HepG2 (cell line): ENCODE measurements at regions not wholly inside any gene's neighbourhood (a gene's known extent, or its start where the extent isn't known, plus 50 kb on each side); places are given as distances from the start of the nearest gene placed in this dataset.

Experiments used
- ATAC-seq: fragments of 200-7000 bp; cut with Tn5 transposase; 3 replicates; pipeline ENCODE4 v1.9.1; 2020; ENCODE audit warnings: mild to moderate bottlenecking, moderate library complexity
- BruUV-seq: library from RNA; stranded (reverse); fragments of 400-500 nt; replicated peaks from 2 replicates; lab custom pipeline; 2021; lab: Mats Ljungman, UMichigan
- CTCF ChIA-PET: fragments of 300-600 bp; formaldehyde crosslinking; extraction: SDS; loops from one replicate; lab custom pipeline; 2021; ENCODE audit warnings: low total read pairs, inconsistent platforms, low intra/inter-chr PET ratio; lab: Yijun Ruan, JAX
- POLR2A ChIA-PET: fragments of 350-600 bp; sonication (Branson Sonifier 250); formaldehyde crosslinking; loops from one replicate; lab custom pipeline; 2020; ENCODE audit warnings: antibody characterized with exemption, inconsistent platforms; lab: Yijun Ruan, JAX
- DNase-seq: peaks from one replicate; pipeline ENCODE4 v3.0.0-alpha.2; 2015; ENCODE audit warnings: low spot score
- FAIRE-seq: peaks from 3 replicates; lab custom pipeline; 2011; peaks lifted over from hg19 to GRCh38; lab: Jason Lieb, UNC
- H2AFZ ChIP-seq: one replicate; pipeline ENCODE4 v1.6.1; 2011; ENCODE audit warnings: low read length, inconsistent platforms
- H3K27ac ChIP-seq: fragments of 300-600 bp; 3 replicates; pipeline ENCODE4 v1.8.0; 2011; ENCODE audit warnings: mixed run types, mild to moderate bottlenecking, mixed read lengths, low read length, inconsistent platforms; ENCODE audit not compliant: insufficient read depth; ENCODE audit errors: extremely low read length
- H3K27me3 ChIP-seq, 2 experiments: fragments of 200-600 bp in 1 of 2; 2 replicates in 1 of 2; 3 replicates in 1 of 2; pipeline versions ENCODE4 v1.6.0 to v1.8.0; 2011; ENCODE audit warnings: low read length in 2 of 2, mild to moderate bottlenecking in 2 of 2, moderate library complexity in 2 of 2, inconsistent platforms in 1 of 2; ENCODE audit not compliant: insufficient read depth in 2 of 2, control insufficient read depth in 1 of 2
- H3K36me3 ChIP-seq, 2 experiments: fragments of 200-600 bp in 1 of 2; replicated peaks in 1 of 2; 2 replicates in 1 of 2; 3 replicates in 1 of 2; pipeline versions ENCODE4 v1.5.1 to v1.8.0; 2011; ENCODE audit warnings: low read length in 2 of 2, inconsistent platforms in 1 of 2; ENCODE audit not compliant: insufficient read depth in 2 of 2, control insufficient read depth in 1 of 2
- H3K4me1 ChIP-seq: 2 replicates; pipeline ENCODE4 v1.5.1; 2012; ENCODE audit warnings: low read length, inconsistent platforms; ENCODE audit not compliant: insufficient read depth
- H3K4me2 ChIP-seq: 2 replicates; pipeline ENCODE4 v1.6.0; 2011; ENCODE audit warnings: low read depth, low read length, inconsistent platforms
- H3K4me3 ChIP-seq, 3 experiments: fragments of 200-600 bp in 1 of 3; sonication (generic), shearing (Covaris generic) in 1 of 3; replicated peaks in 1 of 3; 2 replicates each; pipeline ENCODE4 v1.5.1; 2011 to 2016; ENCODE audit warnings: low read length in 3 of 3, inconsistent platforms in 2 of 3, low read depth in 2 of 3, mild to moderate bottlenecking in 2 of 3, control low read depth in 1 of 3, mixed read lengths in 1 of 3; ENCODE audit not compliant: insufficient read depth in 1 of 3
- H3K79me2 ChIP-seq: one replicate; pipeline ENCODE4 v1.6.1; 2011; ENCODE audit warnings: low read length, inconsistent platforms; ENCODE audit not compliant: insufficient read depth
- H3K9ac ChIP-seq: 2 replicates; pipeline ENCODE4 v1.6.0; 2011; ENCODE audit warnings: mild to moderate bottlenecking, low read depth, low read length, inconsistent platforms; ENCODE audit not compliant: insufficient read depth
- H3K9me3 ChIP-seq: 2 replicates; pipeline ENCODE4 v1.5.1; 2012; ENCODE audit warnings: mild to moderate bottlenecking, low read length
- H4K20me1 ChIP-seq: 2 replicates; pipeline ENCODE4 v1.6.0; 2011; ENCODE audit warnings: inconsistent platforms, mild to moderate bottlenecking, low read length, moderate library complexity; ENCODE audit not compliant: insufficient read depth
- ATF1 ChIP-seq: IDR thresholded peaks from 2 replicates; pipeline ENCODE4 v1.6.1; 2016; ENCODE audit warnings: mild to moderate bottlenecking, control low read depth
- MAFK ChIP-seq, 2 experiments: IDR thresholded peaks in 1 of 2; conservative IDR thresholded peaks in 1 of 2; 2 replicates each; pipeline ENCODE4 v1.6.1; 2011; ENCODE audit warnings: improper control_type of control experiment in 2 of 2, low read length in 2 of 2
- MLLT10 ChIP-seq: sonication (generic); formaldehyde crosslinking; IDR thresholded peaks from 2 replicates; pipeline ENCODE4 v1.4.0; 2020; ENCODE audit warnings: missing genetic modification reagents
- RBAK ChIP-seq: sonication (generic); formaldehyde crosslinking; IDR thresholded peaks from 2 replicates; pipeline ENCODE4 v1.5.1; 2020; ENCODE audit warnings: mild to moderate bottlenecking, missing genetic modification reagents
- TAF1 ChIP-seq: sonication (generic); formaldehyde crosslinking; IDR thresholded peaks from 2 replicates; pipeline ENCODE4 v1.4.0; 2020; ENCODE audit warnings: missing genetic modification reagents
- WGBS: methylation state at CpG from one replicate; pipeline ENCODE4 v1.1.6; 2017; ENCODE audit warnings: low lambda C conversion rate; 5-methylcytosine and 5-hydroxymethylcytosine counted together
- in situ Hi-C: cut with HindIII; loops from 2 replicates; pipeline ENCODE4 v1.10.0; 2017; ENCODE audit warnings: low pct_unique_long_range_greater_than_20kb; ENCODE audit not compliant: extremely low pct_ligation_motif_present
- intact Hi-C: fragments of 100-400 bp; cut with micrococcal nuclease; formaldehyde crosslinking; loops from one replicate; pipeline ENCODE4 v1.10.0; 2022; ENCODE audit not compliant: unreplicated experiment

DNA sequence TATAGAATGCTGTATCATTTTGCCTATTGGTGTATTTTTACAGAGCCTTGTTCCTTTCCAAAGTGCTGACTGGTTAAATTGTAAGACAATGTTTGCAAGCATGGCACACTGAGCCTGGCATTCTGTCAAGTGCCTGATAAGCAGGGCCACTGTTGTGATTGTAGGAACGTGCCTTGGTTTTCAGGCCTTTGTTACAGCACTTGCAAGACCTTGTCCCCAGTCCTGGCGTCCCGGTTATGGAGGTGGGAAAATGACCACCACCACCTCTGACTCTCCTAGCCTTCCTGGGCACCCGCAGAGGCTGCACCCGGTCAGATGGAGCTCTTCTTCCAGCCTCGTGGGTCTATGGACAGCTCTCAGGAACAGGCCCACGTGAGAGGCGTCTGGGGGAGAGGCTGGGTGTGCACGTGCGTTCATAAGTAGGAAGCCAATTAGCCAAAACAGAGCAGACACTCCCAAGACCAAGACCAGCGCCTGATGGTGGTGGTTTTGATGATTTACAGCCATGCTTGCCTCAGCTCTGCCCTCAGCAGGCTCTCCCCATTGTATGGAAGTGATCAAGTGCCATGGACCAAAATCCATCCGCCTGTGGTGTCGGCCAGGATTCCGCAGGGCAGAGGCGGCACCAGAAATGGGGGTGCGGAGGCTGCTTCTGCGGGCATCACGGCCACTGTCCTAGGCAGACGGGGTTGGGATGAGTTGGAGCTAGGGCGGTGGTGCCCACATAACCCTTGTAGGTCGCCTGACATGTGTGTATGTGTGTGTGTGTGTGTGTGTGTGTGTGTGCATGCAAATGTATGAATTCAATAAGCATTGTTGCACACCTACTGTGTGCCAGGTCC, 89.8 kb downstream of the RTL6 start (continued):
- TF ChIP-seq ATF1 (CRISPR knock-in tag) (no peak), MLLT10 (CRISPR knock-in tag) (no peak), MAFK (conservative IDR thresholded peaks at IDR 0.05 in 1 of 2, IDR thresholded peaks at IDR 0.05 in 1 of 2; ENCODE audit: low read length in 2 of 2) (peak; percentile 58 to 85)

DNA sequence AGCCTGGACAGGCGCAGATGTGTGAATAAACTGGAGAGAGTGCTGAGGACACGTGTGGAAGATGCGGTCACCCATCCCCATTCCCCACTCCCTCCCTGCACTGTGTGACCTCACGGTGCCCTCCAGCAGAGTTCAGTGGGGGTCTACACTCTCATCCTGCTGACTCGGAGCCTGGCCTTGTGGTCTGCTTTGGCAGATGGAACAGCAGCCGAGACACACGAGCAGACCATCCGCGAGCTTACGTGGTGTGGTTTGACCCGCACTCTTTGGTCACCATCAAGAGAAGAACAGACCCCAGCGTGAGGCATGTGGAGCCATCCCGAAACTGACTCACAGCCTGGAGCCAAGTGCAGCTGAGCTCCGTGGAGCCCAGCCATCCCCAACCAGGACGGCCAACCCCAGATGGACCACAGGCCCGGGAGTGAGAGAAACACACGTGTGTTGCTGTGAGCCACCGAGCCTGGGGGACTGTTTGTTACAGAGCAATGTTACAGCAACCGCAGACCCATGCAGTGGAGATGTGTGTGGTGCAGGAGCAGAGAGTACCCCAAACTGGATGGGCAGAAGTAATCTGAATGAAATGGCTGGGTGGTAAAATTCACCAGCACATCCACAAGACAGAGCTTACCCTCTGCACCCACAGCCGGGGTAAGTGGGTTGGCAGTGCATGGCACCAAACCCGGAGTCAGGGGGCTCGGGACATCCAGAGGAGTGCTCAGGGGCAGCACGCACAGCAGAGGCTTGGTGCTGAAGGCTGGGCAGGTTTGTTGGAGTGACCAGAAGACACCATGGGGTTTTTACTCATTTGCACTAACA, 90.7 kb downstream of the RTL6 start:
- no TSS peak for BruUV-seq
- in situ Hi-C loops = no loop called here
- DNase-seq = no peak

More for the DNA sequence above, 90.7 kb downstream of the RTL6 start:
- ChIA-PET CTCF (no interaction called here), POLR2A (no interaction called here)
- Histone ChIP-seq H3K27me3 (peaks cover 11 to 49% of the 10 kb centered on the region in 2 experiments), H3K9me3 (no peaks in the 10 kb centered on the region), H3K4me2 (no peak overlapping the region), H3K4me1 (peaks cover 16% of the 10 kb centered on the region), H4K20me1 (no peaks in the 10 kb centered on the region), H3K27ac (no peak overlapping the region), H3K9ac (no peak overlapping the region), H3K4me3 (no peak overlapping the region), H2AFZ (no peak overlapping the region), H3K36me3 (no peaks in the 10 kb centered on the region), H3K79me2 (no peaks in the 10 kb centered on the region)
- intact Hi-C loops = no loop called here
- ATAC-seq = no peak
- 19% methylated on average over 17 of the region's 23 CpGs for WGBS
- no peak for TF ChIP-seq TAF1 (CRISPR knock-in tag)
- TF ChIP-seq RBAK (CRISPR knock-in tag) = 0 out of 2 replicates have a peak, but pooled peaks have one; percentile 63
- no peak for FAIRE-seq
